K562 (cell line): ENCODE measurements at regions not wholly inside any gene's neighbourhood (a gene's known extent, or its start where the extent isn't known, plus 50 kb on each side); places are given as distances from the start of the nearest gene placed in this dataset.

Experiments used
- ATAC-seq: fragments of 200-7000 bp; cut with Tn5 transposase; 3 replicates; pipeline ENCODE4 v1.9.1; 2020; ENCODE audit warnings: moderate library complexity
- BruUV-seq: library from RNA; stranded (reverse); fragments of 400-500 nt; replicated peaks from 2 replicates; lab custom pipeline; 2021; lab: Mats Ljungman, UMichigan
- CTCF ChIA-PET: fragments of 300-600 bp; formaldehyde crosslinking; extraction: SDS; loops from one replicate; lab custom pipeline; 2021; ENCODE audit warnings: low intra/inter-chr PET ratio; lab: Yijun Ruan, JAX
- POLR2A ChIA-PET: fragments of 300-600, 350-650 bp; sonication (Branson Sonifier 250); formaldehyde crosslinking; extraction: SDS; loops from one replicate; lab custom pipeline; 2021; ENCODE audit warnings: antibody characterized with exemption, inconsistent platforms; lab: Yijun Ruan, JAX
- DNase-seq, 4 experiments: peaks; one replicate each; pipeline versions ENCODE4 v3.0.0 to v3.0.0-alpha.2; 2011 to 2018; ENCODE audit warnings: low spot score in 3 of 4, mixed read lengths in 3 of 4; ENCODE audit errors: extremely low read depth in 1 of 4
- FAIRE-seq: peaks from 2 replicates; lab custom pipeline; 2011; peaks lifted over from hg19 to GRCh38; lab: Jason Lieb, UNC
- H2AFZ ChIP-seq: 2 replicates; pipeline ENCODE4 v1.6.0; 2011; ENCODE audit warnings: low read depth, low read length, control low read depth, inconsistent platforms
- H3K27ac ChIP-seq: fragments of 200-600 bp; 3 replicates; pipeline ENCODE4 v1.8.0; 2011; ENCODE audit warnings: low read depth, mild to moderate bottlenecking, control low read depth, inconsistent platforms, low read length, moderate library complexity, mixed read lengths; ENCODE audit errors: extremely low read depth
- H3K27me3 ChIP-seq, 2 experiments: fragments of 300-600 bp in 1 of 2; 2 replicates in 1 of 2; 3 replicates in 1 of 2; pipeline versions ENCODE4 v1.6.0 to v1.8.0; 2011; ENCODE audit warnings: inconsistent platforms in 2 of 2, low read length in 2 of 2, mild to moderate bottlenecking in 1 of 2, mixed read lengths in 1 of 2, moderate library complexity in 1 of 2; ENCODE audit not compliant: control insufficient read depth in 2 of 2, insufficient read depth in 2 of 2
- H3K36me3 ChIP-seq: fragments of 300-600 bp; 3 replicates; pipeline ENCODE4 v1.8.0; 2011; ENCODE audit warnings: mild to moderate bottlenecking, low read length, inconsistent platforms; ENCODE audit not compliant: control insufficient read depth, insufficient read depth
- H3K4me1 ChIP-seq, 2 experiments: fragments of 200-600 bp in 1 of 2; replicated peaks in 1 of 2; 2 replicates in 1 of 2; 3 replicates in 1 of 2; pipeline versions ENCODE4 v1.5.1 to v1.8.0; 2011; ENCODE audit warnings: inconsistent platforms in 2 of 2, low read length in 2 of 2, mild to moderate bottlenecking in 1 of 2, mixed read lengths in 1 of 2, moderate library complexity in 1 of 2; ENCODE audit not compliant: control insufficient read depth in 2 of 2, insufficient read depth in 2 of 2
- H3K4me2 ChIP-seq: 2 replicates; pipeline ENCODE4 v1.6.1; 2011; ENCODE audit warnings: low read length, control low read depth, inconsistent platforms, mixed read lengths; ENCODE audit not compliant: insufficient read depth
- H3K4me3 ChIP-seq: fragments of 200-600 bp; sonication (generic), shearing (Covaris generic); 2 replicates; pipeline ENCODE4 v1.5.1; 2016; ENCODE audit warnings: control low read depth, inconsistent platforms
- H3K79me2 ChIP-seq: fragments of 200-600 bp; 3 replicates; pipeline ENCODE4 v1.8.0; 2011; ENCODE audit warnings: low read length, inconsistent platforms; ENCODE audit not compliant: control insufficient read depth, insufficient read depth
- H3K9ac ChIP-seq, 2 experiments: 2 replicates each; pipeline versions ENCODE4 v1.6.0 to v1.6.1; 2011; ENCODE audit warnings: low read depth in 2 of 2, low read length in 2 of 2, control low read depth in 1 of 2, inconsistent platforms in 1 of 2, mild to moderate bottlenecking in 1 of 2, mixed read lengths in 1 of 2; ENCODE audit not compliant: insufficient read depth in 1 of 2
- H3K9me1 ChIP-seq: one replicate; pipeline ENCODE4 v1.6.0; 2011; ENCODE audit warnings: inconsistent platforms, mild to moderate bottlenecking, low read length, moderate library complexity; ENCODE audit not compliant: control insufficient read depth, insufficient read depth
- H3K9me3 ChIP-seq: replicated peaks from 2 replicates; pipeline ENCODE4 v1.5.1; 2011; ENCODE audit warnings: low read depth, low read length, inconsistent platforms; ENCODE audit not compliant: control insufficient read depth, insufficient read depth
- H4K20me1 ChIP-seq: replicated peaks from 2 replicates; pipeline ENCODE4 v1.6.1; 2011; ENCODE audit warnings: low read length, inconsistent platforms, mixed read lengths; ENCODE audit not compliant: control insufficient read depth, insufficient read depth
- HDAC8 ChIP-seq: fragments of 450-650 bp; IDR thresholded peaks from 2 replicates; pipeline ENCODE4 v1.6.1; 2016; ENCODE audit warnings: mild to moderate bottlenecking, missing genetic modification characterization, moderate library complexity, missing compliant biosample characterization
- JUND ChIP-seq, 2 experiments: IDR thresholded peaks; 2 replicates in 1 of 2; 3 replicates in 1 of 2; pipeline ENCODE4 v1.6.1; 2011; ENCODE audit warnings: borderline replicate concordance in 2 of 2, low read depth in 2 of 2, low read length in 2 of 2, improper control_type of control experiment in 1 of 2, missing biosample characterization in 1 of 2, missing genetic modification characterization in 1 of 2, missing genetic modification reagents in 1 of 2
- KLF16 ChIP-seq: IDR thresholded peaks from 2 replicates; pipeline ENCODE4 v1.6.1; 2016; ENCODE audit warnings: antibody characterized with exemption
- L3MBTL2 ChIP-seq: fragments of 450-650 bp; IDR thresholded peaks from 2 replicates; pipeline ENCODE4 v1.6.1; 2016; ENCODE audit warnings: mild to moderate bottlenecking, moderate library complexity
- LCOR ChIP-seq: sonication (generic); formaldehyde crosslinking; IDR thresholded peaks from 2 replicates; pipeline ENCODE4 v1.8.0; 2022; ENCODE audit warnings: mild to moderate bottlenecking, missing genetic modification reagents
- RBBP5 ChIP-seq: fragments of 200-600 bp; sonication (generic); IDR thresholded peaks from 2 replicates; pipeline ENCODE4 v1.6.1; 2012; ENCODE audit warnings: borderline replicate concordance, mild to moderate bottlenecking, low read length, control low read depth, inconsistent platforms; ENCODE audit not compliant: insufficient read depth, poor library complexity, severe bottlenecking
- RBM15 ChIP-seq: fragments of 200-400 bp; formaldehyde crosslinking; IDR thresholded peaks from 2 replicates; pipeline ENCODE4 v1.6.1; 2018; ENCODE audit warnings: mild to moderate bottlenecking, low read length, moderate library complexity; ENCODE audit not compliant: insufficient read depth
- RHOXF2B ChIP-seq: fragments of 250-450 bp; sonication (Bioruptor Pico); conservative IDR thresholded peaks from 2 replicates; pipeline ENCODE4 v1.5.1; 2021
- SMAD1 ChIP-seq: fragments of 150-350 bp; IDR thresholded peaks from 2 replicates; pipeline ENCODE4 v1.6.1; 2014; ENCODE audit warnings: low read length, low read depth; ENCODE audit not compliant: partially characterized antibody
- STAG1 ChIP-seq: sonication (generic); formaldehyde crosslinking; IDR thresholded peaks from 2 replicates; pipeline ENCODE4 v1.5.0; 2020; ENCODE audit warnings: missing genetic modification reagents, borderline replicate concordance
- TCF7L2 ChIP-seq: fragments of 150-350 bp; IDR thresholded peaks from 2 replicates; pipeline ENCODE4 v1.6.1; 2016; ENCODE audit warnings: low read depth, mild to moderate bottlenecking, low read length, moderate library complexity
- TOE1 ChIP-seq, 2 experiments: fragments of 450-650 bp in 1 of 2; sonication (generic) in 1 of 2; formaldehyde crosslinking in 1 of 2; IDR thresholded peaks; 2 replicates each; pipeline versions ENCODE4 v1.7.1 to v1.8.0; 2016 to 2022; ENCODE audit warnings: borderline replicate concordance in 2 of 2, mild to moderate bottlenecking in 2 of 2, antibody characterized with exemption in 1 of 2, inconsistent platforms in 1 of 2, low read depth in 1 of 2, missing genetic modification reagents in 1 of 2, moderate library complexity in 1 of 2
- WGBS: fragments of 100-300 bp; shearing (Covaris generic); methylation state at CpG from one replicate; pipeline ENCODE4 v1.1.6; 2016; ENCODE audit warnings: low coverage, mixed read lengths; ENCODE audit not compliant: insufficient coverage; ENCODE audit errors: missing lambda C conversion rate; 5-methylcytosine and 5-hydroxymethylcytosine counted together
- in situ Hi-C: fragments of 300-500 bp; cut with MboI; formaldehyde crosslinking; loops from 4 replicates; pipeline ENCODE4 v1.15.0; 2018; ENCODE audit warnings: inconsistent platforms, mixed read lengths
- intact Hi-C: fragments of 100-400 bp; cut with micrococcal nuclease; formaldehyde crosslinking; loops from 2 replicates; pipeline ENCODE4 v1.14.2; 2022
- TF ChIP-seq, protein P1 (sequence below), 2 experiments: fragments of 450-650 bp in 1 of 2; sonication (generic) in 1 of 2; formaldehyde crosslinking in 1 of 2; IDR thresholded peaks in 1 of 2; conservative IDR thresholded peaks in 1 of 2; 2 replicates each; pipeline versions ENCODE4 v1.6.1 to v1.8.1; 2016 to 2023; ENCODE audit warnings: mild to moderate bottlenecking in 2 of 2, moderate library complexity in 2 of 2, inconsistent platforms in 1 of 2, missing genetic modification reagents in 1 of 2
- TF ChIP-seq, protein P2 (sequence below): sonication (generic); formaldehyde crosslinking; IDR thresholded peaks from 2 replicates; pipeline ENCODE4 v1.8.0; 2022; ENCODE audit warnings: missing genetic modification reagents, mild to moderate bottlenecking, moderate library complexity, borderline replicate concordance
- TF ChIP-seq, protein P3 (sequence below): fragments of 250-450 bp; sonication (Bioruptor Pico); IDR thresholded peaks from 2 replicates; pipeline ENCODE4 v1.4.0; 2020; ENCODE audit warnings: mild to moderate bottlenecking, moderate library complexity

DNA sequence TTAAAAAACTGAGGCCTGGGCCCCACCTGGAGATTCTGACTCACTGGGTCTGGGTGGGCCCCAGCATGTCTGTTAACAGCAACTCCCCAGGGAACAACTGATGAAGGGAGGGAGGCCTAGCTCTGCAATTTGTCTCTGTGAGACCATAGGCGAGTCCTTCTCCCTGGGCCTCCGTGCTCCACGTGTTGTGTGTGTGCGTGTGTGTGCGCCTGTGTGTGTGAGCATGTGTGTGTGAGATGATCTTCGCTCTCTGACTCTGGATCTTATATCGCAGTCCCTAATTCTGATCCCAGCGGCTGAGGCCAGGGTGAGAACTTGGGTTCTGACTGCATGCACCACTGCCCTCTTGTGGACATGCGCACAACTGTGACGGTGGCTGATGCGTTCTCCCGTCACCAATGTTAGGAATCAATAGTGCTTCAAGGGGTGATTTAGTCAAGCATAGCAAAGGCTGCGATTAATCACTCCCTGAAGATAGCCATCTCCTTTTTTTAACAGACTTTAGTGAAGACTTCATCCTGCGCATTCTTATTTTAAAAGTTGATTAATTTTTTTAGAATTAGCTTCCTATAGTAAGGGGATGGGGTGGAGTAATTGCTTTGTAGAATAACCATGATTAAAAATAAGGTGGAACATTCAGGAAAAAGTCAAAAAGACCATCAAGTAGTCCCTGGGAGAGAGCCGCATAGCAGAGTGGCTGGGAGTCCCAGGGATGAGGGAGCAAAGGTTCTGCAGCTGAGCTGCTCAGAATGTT lies 62.4 kb upstream of the USP24 start:
- WGBS: 1% methylated on average over 14 of the region's 15 CpGs
- ChIA-PET CTCF (interaction anchor here (0.6 to 3.2 kb wide), 5 partner anchors 81 to 329 kb away, joined by 3 to 44 read pairs (median 3); no protein-coding TSS in a partner anchor), POLR2A (interaction anchor here (1.0 to 1.7 kb wide), 4 partner anchors 10 to 129 kb away, joined by 3 to 5 read pairs (median 3); no protein-coding TSS in a partner anchor)
- Histone ChIP-seq H3K27ac (peak overlapping the region; percentile 79; the same call in 2 of the 3 replicates), H3K36me3 (no peaks in the 10 kb centered on the region), H3K9ac (0 out of 4 replicates have a peak overlapping the region, but pooled peaks have one; percentile 35 to 61), H3K9me1 (no peaks in the 10 kb centered on the region), H2AFZ (peak overlapping the region; percentile 96), H3K4me3 (no peak overlapping the region), H3K27me3 (no peaks in the 10 kb centered on the region), H3K9me3 (no peaks in the 10 kb centered on the region), H3K79me2 (no peaks in the 10 kb centered on the region), H4K20me1 (no peaks in the 10 kb centered on the region), H3K4me2 (peak overlapping the region; percentile 84), H3K4me1 (peaks cover 19 to 33% of the 10 kb centered on the region in 2 experiments)
- ATAC-seq: peak; percentile 90
- in situ Hi-C loops: loop anchor here (5.0 kb wide), 1 partner anchor 135 kb away; no protein-coding TSS in a partner anchor
- intact Hi-C loops: loop anchor here (1.0 to 2.0 kb wide), 3 partner anchors 65 to 206 kb away; no protein-coding TSS in a partner anchor
- BruUV-seq: no TSS peak
- peak; percentile 80 to 91 (median 82) for DNase-seq
- peak; percentile 96 for FAIRE-seq
- TF ChIP-seq, protein P1, sequence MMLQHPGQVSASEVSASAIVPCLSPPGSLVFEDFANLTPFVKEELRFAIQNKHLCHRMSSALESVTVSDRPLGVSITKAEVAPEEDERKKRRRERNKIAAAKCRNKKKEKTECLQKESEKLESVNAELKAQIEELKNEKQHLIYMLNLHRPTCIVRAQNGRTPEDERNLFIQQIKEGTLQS (IDR thresholded peaks at IDR 0.05): peak; percentile 75
- TF ChIP-seq, protein P1 (CRISPR knock-in tag; conservative IDR thresholded peaks at IDR 0.05): 0 out of 2 replicates have a peak, but pooled peaks have one; percentile 13
- TF ChIP-seq LCOR (CRISPR knock-in tag): 0 out of 2 replicates have a peak, but pooled peaks have one; percentile 63
- TF ChIP-seq STAG1 (CRISPR knock-in tag): peak; percentile 90; the same call in 1 of the 2 replicates
- no peak for TF ChIP-seq RBM15
- peak; percentile 27 for TF ChIP-seq RBBP5
- 0 out of 2 replicates have a peak, but pooled peaks have one; percentile 4 for TF ChIP-seq KLF16
- no peak for TF ChIP-seq HDAC8
- TF ChIP-seq JUND (IDR thresholded peaks at IDR 0.05; ENCODE audit: borderline replicate concordance, low read depth, low read length): peak; percentile 83
- TF ChIP-seq JUND (tag; IDR thresholded peaks at IDR 0.05; ENCODE audit: borderline replicate concordance, low read depth, low read length): peak; percentile 76; the same call in 2 of the 3 replicates
- TF ChIP-seq RHOXF2B (CRISPR knock-in tag): no peak
- TF ChIP-seq, protein P2, sequence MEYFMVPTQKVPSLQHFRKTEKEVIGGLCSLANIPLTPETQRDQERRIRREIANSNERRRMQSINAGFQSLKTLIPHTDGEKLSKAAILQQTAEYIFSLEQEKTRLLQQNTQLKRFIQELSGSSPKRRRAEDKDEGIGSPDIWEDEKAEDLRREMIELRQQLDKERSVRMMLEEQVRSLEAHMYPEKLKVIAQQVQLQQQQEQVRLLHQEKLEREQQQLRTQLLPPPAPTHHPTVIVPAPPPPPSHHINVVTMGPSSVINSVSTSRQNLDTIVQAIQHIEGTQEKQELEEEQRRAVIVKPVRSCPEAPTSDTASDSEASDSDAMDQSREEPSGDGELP (CRISPR knock-in tag): peak; percentile 74
- peak; percentile 34 for TF ChIP-seq SMAD1
- no peak for TF ChIP-seq TCF7L2
- TF ChIP-seq TOE1 (IDR thresholded peaks at IDR 0.05; ENCODE audit: borderline replicate concordance): 0 out of 2 replicates have a peak, but pooled peaks have one; percentile 26
- no peak for TF ChIP-seq TOE1 (CRISPR knock-in tag; IDR thresholded peaks at IDR 0.05; ENCODE audit: borderline replicate concordance, low read depth)
- TF ChIP-seq, protein P3, sequence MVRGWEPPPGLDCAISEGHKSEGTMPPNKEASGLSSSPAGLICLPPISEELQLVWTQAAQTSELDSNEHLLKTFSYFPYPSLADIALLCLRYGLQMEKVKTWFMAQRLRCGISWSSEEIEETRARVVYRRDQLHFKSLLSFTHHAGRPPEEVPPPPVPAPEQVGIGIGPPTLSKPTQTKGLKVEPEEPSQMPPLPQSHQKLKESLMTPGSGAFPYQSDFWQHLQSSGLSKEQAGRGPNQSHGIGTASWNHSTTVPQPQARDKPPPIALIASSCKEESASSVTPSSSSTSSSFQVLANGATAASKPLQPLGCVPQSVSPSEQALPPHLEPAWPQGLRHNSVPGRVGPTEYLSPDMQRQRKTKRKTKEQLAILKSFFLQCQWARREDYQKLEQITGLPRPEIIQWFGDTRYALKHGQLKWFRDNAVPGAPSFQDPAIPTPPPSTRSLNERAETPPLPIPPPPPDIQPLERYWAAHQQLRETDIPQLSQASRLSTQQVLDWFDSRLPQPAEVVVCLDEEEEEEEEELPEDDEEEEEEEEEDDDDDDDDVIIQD (CRISPR knock-in tag): no peak
- peak; percentile 77 for TF ChIP-seq L3MBTL2
